Heart right ventricle (tissue), 16 donors: ENCODE measurements at regions not wholly inside any gene's neighbourhood (a gene's known extent, or its start where the extent isn't known, plus 50 kb on each side); places are given as distances from the start of the nearest gene placed in this dataset.

ENCODE experiments used
- ATAC-seq, 8 donors: fragments of 200-7000 bp; cut with Tn5 transposase; one replicate each; pipeline ENCODE4 v1.9.1; 2020; ENCODE audit warnings: mild to moderate bottlenecking in 8 of 8, moderate library complexity in 8 of 8, moderate number of reproducible peaks in 1 of 8
- DNase-seq, 2 donors: peaks; one replicate each; pipeline ENCODE4 v3.0.0-alpha.2; 2020
- H3K27ac ChIP-seq, 10 donors: fragments of 200-600 bp; sonication (generic) in 2 of 10; one replicate each; pipeline versions ENCODE4 v1.5.0 to v1.8.0; 2020 to 2022; ENCODE audit warnings: mild to moderate bottlenecking in 3 of 10
- H3K27me3 ChIP-seq, 7 donors: fragments of 200-600 bp; one replicate each; pipeline ENCODE4 v1.8.0; 2021 to 2022; ENCODE audit warnings: mild to moderate bottlenecking in 2 of 7
- H3K36me3 ChIP-seq, 9 donors: fragments of 200-600 bp; sonication (generic) in 1 of 9; one replicate each; pipeline versions ENCODE4 v1.5.0 to v1.8.0; 2020 to 2022; ENCODE audit warnings: mild to moderate bottlenecking in 2 of 9
- H3K4me1 ChIP-seq, 9 donors: fragments of 200-600 bp; sonication (generic) in 1 of 9; one replicate each; pipeline versions ENCODE4 v1.5.0 to v1.8.0; 2020 to 2022; ENCODE audit warnings: mild to moderate bottlenecking in 4 of 9
- H3K4me3 ChIP-seq, 10 donors: fragments of 200-600 bp; sonication (generic) in 2 of 10; one replicate each; pipeline versions ENCODE4 v1.5.0 to v1.8.0; 2020 to 2022; ENCODE audit warnings: mild to moderate bottlenecking in 7 of 10, moderate library complexity in 2 of 10
- H3K9me3 ChIP-seq, 11 donors: fragments of 200-600 bp in 10 of 11; sonication (generic) in 2 of 11; one replicate each; pipeline versions ENCODE4 v1.5.0 to v1.8.0; 2013 to 2022; ENCODE audit warnings: mild to moderate bottlenecking in 2 of 11, control low read depth in 1 of 11, moderate library complexity in 1 of 11
- WGBS, 2 donors: extraction: QIAGEN DNeasy Blood & Tissue Kit; methylation state at CpG; one replicate each; pipeline ENCODE4 v1.1.7; 2013; ENCODE audit warnings: inconsistent platforms in 1 of 2; 5-methylcytosine and 5-hydroxymethylcytosine counted together
- intact Hi-C, 10 donors: fragments of 100-400 bp; cut with DNase I; formaldehyde crosslinking; loops; one replicate each; pipeline versions ENCODE4 v1.11.1 to v1.14.2; 2022
- TF ChIP-seq, protein P1 (sequence below), 9 donors: fragments of 200-600 bp; sonication (generic) in 2 of 9; IDR thresholded peaks; one replicate each; pipeline versions ENCODE4 v1.5.0 to v1.8.0; 2021 to 2022; ENCODE audit warnings: antibody characterized with exemption in 9 of 9, mild to moderate bottlenecking in 5 of 9, moderate library complexity in 1 of 9
- donor health status: Arrhythmogenic right ventricular cardiomyopathy.
- donor health status: ischemic (EF 13 %, LVEDD 7.1; RV severe dilation, severe dysfunction).
- donor health status: healthy with polysubstance abuse.
- donor health status: DM: no; HTN: yes; CAD: no.
- donor health status: DM: no; HTN: no; CAD: no.
- donor health status: ischemic (EF 25% LVEDD 6.9; RV normal size, moderate dysfunction).
- donor health status: ischemic (EF 25% LVEDD 5.7; RV mildly dilated, moderate dysfunction).
- donor health status: healthy.
- donor health status: DM: yes; HTN: yes; CAD: no.
- donor health status: Ischemic cardiomyopathy.
- donor health status: ischemic (EF 35%, LVEDD 5.7; RV mildly dilated, moderate dysfunction).
- donor health status: nonischemic (EF 11% LVEDD 7.7; RV severe dilation, severe dysfunction).
- donor health status: DM: yes; HTN: yes; CAD: no.
- donor health status: PGD.
- donor health status: ischemic (EF 29% LVEDD 5.4; RV normal size, mild dysfunction).
- donor health status: nonischemic (EF 23%, LVEDD 6.1; RV moderate dilation, normal function).

DNA sequence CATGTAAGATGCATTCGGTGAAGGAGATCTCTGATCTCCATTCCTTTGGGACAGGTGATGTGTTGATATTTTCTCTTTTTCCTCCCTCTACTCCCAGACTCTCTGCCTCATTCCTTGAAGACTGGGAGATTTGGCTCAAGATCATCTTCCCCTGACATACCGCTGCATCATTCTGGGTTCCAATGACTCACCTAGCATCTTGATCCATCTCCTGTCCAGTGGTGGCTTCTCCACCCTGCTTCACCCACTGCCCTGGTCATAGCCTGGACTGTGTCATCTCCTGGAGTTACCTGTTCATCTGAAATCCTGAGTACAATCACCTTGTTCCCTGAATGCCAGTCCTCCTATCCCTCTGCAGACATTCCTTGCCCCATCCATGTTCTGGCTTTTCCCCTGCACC lies 57.4 kb upstream of the TRAK1 start:
- DNase-seq (no peak), ATAC-seq (no peak)
- TF ChIP-seq, protein P1, sequence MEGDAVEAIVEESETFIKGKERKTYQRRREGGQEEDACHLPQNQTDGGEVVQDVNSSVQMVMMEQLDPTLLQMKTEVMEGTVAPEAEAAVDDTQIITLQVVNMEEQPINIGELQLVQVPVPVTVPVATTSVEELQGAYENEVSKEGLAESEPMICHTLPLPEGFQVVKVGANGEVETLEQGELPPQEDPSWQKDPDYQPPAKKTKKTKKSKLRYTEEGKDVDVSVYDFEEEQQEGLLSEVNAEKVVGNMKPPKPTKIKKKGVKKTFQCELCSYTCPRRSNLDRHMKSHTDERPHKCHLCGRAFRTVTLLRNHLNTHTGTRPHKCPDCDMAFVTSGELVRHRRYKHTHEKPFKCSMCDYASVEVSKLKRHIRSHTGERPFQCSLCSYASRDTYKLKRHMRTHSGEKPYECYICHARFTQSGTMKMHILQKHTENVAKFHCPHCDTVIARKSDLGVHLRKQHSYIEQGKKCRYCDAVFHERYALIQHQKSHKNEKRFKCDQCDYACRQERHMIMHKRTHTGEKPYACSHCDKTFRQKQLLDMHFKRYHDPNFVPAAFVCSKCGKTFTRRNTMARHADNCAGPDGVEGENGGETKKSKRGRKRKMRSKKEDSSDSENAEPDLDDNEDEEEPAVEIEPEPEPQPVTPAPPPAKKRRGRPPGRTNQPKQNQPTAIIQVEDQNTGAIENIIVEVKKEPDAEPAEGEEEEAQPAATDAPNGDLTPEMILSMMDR (IDR thresholded peaks at IDR 0.05), result no peak
- intact Hi-C loops, result no loop called here
- Histone ChIP-seq H3K36me3 (peaks cover 0 to 19% (median 6%) of the 10 kb centered on the region in 9 donors), H3K27ac (peak overlapping the region in 7 of 10 donors; percentile 45 to 92 (median 83)), H3K4me3 (no peak overlapping the region), H3K9me3 (no peaks in the 10 kb centered on the region), H3K27me3 (no peaks in the 10 kb centered on the region), H3K4me1 (peaks cover 56 to 90% (median 74%) of the 10 kb centered on the region in 9 donors)
- 81 to 88% methylated on average over 2 of the region's 2 CpGs for WGBS, 2 donors

- ATAC-seq (peak in 5 of 8 donors; percentile 23 to 49 (median 35)), DNase-seq (peak in 1 of 2 donors; percentile 39)
Measured at GRCh38 chr3:42032693-42033349, 58.3 kb upstream of the TRAK1 start.

GRCh38 chr3:42031808-42032480 lies 59.2 kb upstream of the TRAK1 start:
- 25 to 27% methylated on average over 8 of the region's 8 CpGs for WGBS, 2 donors
- Histone ChIP-seq H3K9me3 (no peaks in the 10 kb centered on the region), H3K27ac (peak overlapping the region; percentile 27 to 92 (median 66)), H3K36me3 (peaks cover 0 to 19% (median 6%) of the 10 kb centered on the region in 9 donors), H3K4me1 (peaks cover 42 to 89% (median 77%) of the 10 kb centered on the region in 9 donors), H3K4me3 (peak overlapping the region in 1 of 10 donors; percentile 16), H3K27me3 (no peaks in the 10 kb centered on the region)
- peak in 1 of 2 donors; percentile 36 for DNase-seq
- TF ChIP-seq, protein P1 (IDR thresholded peaks at IDR 0.05), result no peak
- peak in 2 of 8 donors; percentile 28 to 37 for ATAC-seq
- intact Hi-C loops, result no loop called here

More at GRCh38 chr3:42032693-42033349, 58.3 kb upstream of the TRAK1 start:
- Histone ChIP-seq H3K9me3 (no peaks in the 10 kb centered on the region), H3K27me3 (no peaks in the 10 kb centered on the region), H3K4me3 (peak overlapping the region in 1 of 10 donors; percentile 16), H3K27ac (peak overlapping the region; percentile 27 to 92 (median 66)), H3K36me3 (peaks cover 0 to 19% (median 6%) of the 10 kb centered on the region in 9 donors), H3K4me1 (peaks cover 48 to 89% (median 77%) of the 10 kb centered on the region in 9 donors)
- WGBS, 2 donors, result 48 to 50% methylated on average over 15 of the region's 15 CpGs
- TF ChIP-seq, protein P1 (IDR thresholded peaks at IDR 0.05), result no peak
- intact Hi-C loops, result no loop called here

- ATAC-seq (no peak), DNase-seq (no peak)
- 60 to 65% methylated on average over 2 of the region's 2 CpGs for WGBS, 2 donors
- peak overlapping the region in 7 of 10 donors; percentile 6 to 97 (median 61) for H3K27ac ChIP-seq
- H3K4me3 ChIP-seq, result no peak overlapping the region
- no peaks in the 10 kb centered on the region for H3K9me3 ChIP-seq
- TF ChIP-seq, protein P1 (IDR thresholded peaks at IDR 0.05), result no peak
- H3K36me3 ChIP-seq, result no peaks in the 10 kb centered on the region
- peaks cover 26 to 89% (median 79%) of the 10 kb centered on the region in 9 donors for H3K4me1 ChIP-seq
- H3K27me3 ChIP-seq, result no peaks in the 10 kb centered on the region
- intact Hi-C loops, result loop anchor here in 3 of 10 donors (5.0 kb wide), 2 partner anchors 34 to 39 kb away; no protein-coding TSS in a partner anchor
Measured at GRCh38 chr3:42028474-42028873, 62.7 kb upstream of the TRAK1 start.
